GM18861 (cell line): ENCODE measurements at regions not wholly inside any gene's neighbourhood (a gene's known extent, or its start where the extent isn't known, plus 50 kb on each side); places are given as distances from the start of the nearest gene placed in this dataset.
A peak's percentile ranks its signal among the peaks of the same experiment; 100 is the strongest.

Experiments
- ATAC-seq: cut with Tn5 transposase; IDR thresholded peaks from one replicate; pipeline ENCODE4 v1.9.1; 2021; ENCODE audit not compliant: unreplicated experiment

- ATAC-seq, result no peak
These were observed 204.8 kb upstream of the GALNT5 start for GRCh38 chr2:157052685-157053224.

DNA sequence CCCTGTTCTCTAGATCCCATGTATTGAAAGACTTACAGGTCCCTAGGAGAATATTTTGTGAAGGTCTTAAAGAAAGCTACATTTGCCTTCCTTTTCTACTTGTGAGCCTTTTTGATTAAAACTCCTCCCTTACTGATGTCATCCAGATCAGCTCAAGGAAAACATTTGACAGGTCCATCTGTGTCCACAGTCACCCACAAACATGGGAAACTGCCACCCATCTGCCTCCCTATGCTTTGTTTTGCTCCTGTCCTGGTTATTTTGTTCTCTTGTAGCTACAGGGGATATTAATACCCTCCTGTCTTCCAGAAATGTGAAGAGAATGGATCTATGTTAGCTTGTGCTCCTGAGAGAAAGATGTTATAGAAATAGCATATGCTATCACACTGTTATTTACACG is 203.6 kb upstream of the GALNT5 start:
- ATAC-seq, result no peak

DNA sequence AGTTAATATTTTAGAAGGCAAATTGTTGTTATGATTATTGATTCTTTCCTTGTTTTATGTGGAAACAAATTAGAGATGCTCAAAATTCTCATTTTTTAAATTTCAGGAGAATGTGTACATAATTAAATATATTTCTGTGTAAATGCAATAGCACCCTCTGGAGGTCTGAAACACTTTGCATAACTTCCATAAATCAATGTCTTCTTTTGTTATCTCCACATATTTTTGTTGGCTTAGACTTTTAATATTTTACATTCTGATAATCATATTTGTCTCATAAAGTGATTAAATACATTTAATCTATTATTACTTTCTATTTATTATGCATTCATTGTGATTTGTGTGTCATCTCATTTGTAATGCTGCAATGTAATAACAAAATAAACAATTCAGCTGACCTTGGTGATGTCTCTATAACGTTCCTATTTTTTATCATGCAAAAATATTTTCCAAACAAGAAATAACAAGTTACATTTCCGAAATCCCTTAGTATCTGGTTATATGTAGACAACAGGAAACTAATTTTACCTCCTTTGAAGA is 201.8 kb upstream of the GALNT5 start:
- no peak for ATAC-seq

DNA sequence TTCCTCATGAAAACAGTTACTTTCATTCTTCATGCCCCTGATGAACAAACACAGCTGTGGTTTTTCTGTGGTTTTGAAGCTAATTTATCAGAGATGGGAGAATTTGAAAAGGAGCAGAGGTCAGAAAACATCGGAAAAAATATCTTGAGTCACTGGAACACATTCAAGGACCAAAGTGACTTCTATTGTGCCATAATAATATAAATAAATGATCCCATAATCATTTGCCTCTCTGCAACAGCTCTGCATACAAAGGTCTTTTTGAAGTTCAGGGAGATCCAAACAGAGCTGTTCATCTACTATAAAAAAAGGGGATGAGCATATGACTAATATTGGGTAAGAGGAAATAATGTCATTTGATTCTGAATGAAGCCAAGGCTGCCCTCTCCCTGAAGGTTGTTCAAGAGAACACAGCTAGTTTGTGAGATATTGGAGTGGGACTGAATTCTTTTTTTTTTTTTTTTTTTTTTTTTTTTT is 201.3 kb upstream of the GALNT5 start:
- ATAC-seq, result no peak

GRCh38 chr2:157058161-157058560 is 199.3 kb upstream of the GALNT5 start:
- no peak for ATAC-seq

- ATAC-seq, result no peak
These were observed 198.5 kb upstream of the GALNT5 start for GRCh38 chr2:157059036-157059435.

GRCh38 chr2:157061799-157062198 is 195.7 kb upstream of the GALNT5 start:
- peak; percentile 98 for ATAC-seq

DNA sequence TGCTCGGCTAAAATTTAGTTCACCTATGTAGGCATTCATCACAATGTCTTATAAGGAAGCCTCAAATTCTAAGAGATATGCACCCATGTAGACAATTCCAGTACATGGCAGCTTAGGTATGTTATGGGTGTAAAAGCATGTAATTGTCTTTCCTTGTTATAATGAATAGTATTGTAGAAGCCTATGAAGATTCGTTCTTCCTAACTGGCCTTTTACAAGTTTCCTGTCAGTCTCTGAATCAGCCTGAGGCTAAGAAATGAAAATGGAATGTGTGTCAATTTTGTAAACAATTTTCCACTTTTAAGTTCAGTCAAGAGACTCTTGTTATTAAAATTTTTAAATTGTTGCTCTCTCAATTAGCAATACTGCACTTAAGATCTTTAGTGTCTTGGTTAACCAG is 189.9 kb upstream of the GALNT5 start:
- ATAC-seq, result no peak

GRCh38 chr2:157068237-157068636 is 189.3 kb upstream of the GALNT5 start:
- ATAC-seq, result no peak

- no peak for ATAC-seq
These were observed 181.6 kb upstream of the GALNT5 start for GRCh38 chr2:157075924-157076323.

- no peak for ATAC-seq
These were observed 180.9 kb upstream of the GALNT5 start for GRCh38 chr2:157076526-157077161.

GRCh38 chr2:157077753-157078350 is 179.7 kb upstream of the GALNT5 start:
- no peak for ATAC-seq

DNA sequence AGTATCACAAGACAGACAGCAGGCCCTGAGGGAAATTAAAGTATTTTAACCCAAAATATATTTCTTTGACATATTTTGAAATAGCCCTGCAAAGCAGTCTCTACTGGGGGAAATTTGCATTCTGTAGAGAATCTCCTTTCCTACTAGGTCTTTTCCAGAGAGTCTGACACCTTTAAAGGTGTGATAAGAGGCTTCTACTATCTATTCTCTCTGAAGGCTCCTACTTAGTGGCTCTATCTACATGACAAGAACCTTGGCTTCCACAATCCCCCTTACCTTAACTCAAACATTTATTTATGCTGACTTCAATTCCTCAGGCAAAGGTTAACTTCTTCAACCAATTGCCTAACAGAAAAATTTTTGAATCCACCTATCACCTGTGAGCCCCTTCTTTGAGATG is 174.6 kb upstream of the GALNT5 start:
- ATAC-seq, result no peak

DNA sequence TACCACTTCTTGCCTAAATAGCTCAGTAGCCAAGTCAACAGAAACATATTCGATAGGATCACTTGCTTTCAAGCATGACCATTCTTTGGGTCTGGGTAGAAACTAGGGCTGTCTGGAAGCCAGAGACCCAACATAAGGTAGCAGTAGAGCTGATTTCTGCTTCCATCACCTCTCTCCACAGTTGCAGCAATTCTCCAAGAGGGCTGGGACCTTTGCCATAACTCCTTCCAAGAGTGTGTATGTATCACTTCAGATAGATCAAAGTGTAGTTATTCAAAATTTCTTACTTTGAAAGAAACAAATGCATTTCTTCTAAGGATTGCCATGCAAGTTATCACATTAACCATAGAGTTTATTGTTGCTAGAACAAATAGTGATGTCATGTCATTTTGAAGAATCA is 172.0 kb upstream of the GALNT5 start:
- no peak for ATAC-seq

DNA sequence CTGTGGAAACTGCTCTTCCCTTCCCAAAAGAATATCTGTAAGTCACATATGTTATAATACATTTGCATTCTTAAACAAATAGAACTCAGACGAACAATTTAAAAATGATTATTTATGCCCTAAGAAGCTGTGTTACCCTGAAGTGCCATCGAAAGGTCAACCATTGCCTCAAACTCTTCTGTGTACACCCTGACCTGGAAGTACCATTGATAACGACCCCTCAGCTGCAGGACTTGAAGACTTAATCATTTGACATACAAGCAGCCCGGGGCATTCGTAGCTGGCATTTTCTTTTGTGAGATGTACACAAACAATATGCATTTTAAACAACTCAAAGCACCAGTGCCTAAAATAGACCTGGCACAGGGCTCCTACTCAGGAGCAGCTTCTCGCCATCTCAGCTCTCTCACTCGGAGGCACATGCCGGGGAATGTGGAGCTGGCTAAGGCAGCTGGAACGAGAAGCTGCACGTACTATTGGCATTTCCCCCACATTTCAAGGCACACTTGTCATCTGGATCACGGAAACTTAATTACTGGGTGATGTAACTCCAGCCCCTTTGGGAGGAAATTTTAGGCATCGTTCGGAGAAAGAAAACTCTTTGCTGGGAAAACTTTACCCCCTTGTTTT is 170.0 kb upstream of the GALNT5 start:
- no peak for ATAC-seq

- no peak for ATAC-seq
These were observed 163.8 kb upstream of the GALNT5 start for GRCh38 chr2:157093666-157094065.

- no peak for ATAC-seq
These were observed 152.1 kb upstream of the GALNT5 start for GRCh38 chr2:157105372-157105771.

- no peak for ATAC-seq
These were observed 150.6 kb upstream of the GALNT5 start for GRCh38 chr2:157106950-157107349.

GRCh38 chr2:157107460-157107859 is 150.0 kb upstream of the GALNT5 start:
- ATAC-seq, result no peak

- no peak for ATAC-seq
These were observed 149.6 kb upstream of the GALNT5 start for GRCh38 chr2:157107877-157108276.

GRCh38 chr2:157122776-157123175 is 134.7 kb upstream of the GALNT5 start:
- no peak for ATAC-seq

GRCh38 chr2:157124731-157125130 is 132.8 kb upstream of the GALNT5 start:
- ATAC-seq, result no peak
